NT2/D1 (cell line): ENCODE measurements at regions not wholly inside any gene's neighbourhood (a gene's known extent, or its start where the extent isn't known, plus 50 kb on each side); places are given as distances from the start of the nearest gene placed in this dataset.

Experiments
- SUZ12 ChIP-seq: IDR thresholded peaks from 2 replicates; pipeline ENCODE4 v1.6.1; 2011; ENCODE audit not compliant: insufficient read length, insufficient read depth; ENCODE audit errors: extremely low read depth
- YY1 ChIP-seq: IDR thresholded peaks from 2 replicates; pipeline ENCODE4 v1.6.1; 2011; ENCODE audit not compliant: insufficient read length, insufficient read depth
- ZNF274 ChIP-seq: IDR thresholded peaks from 2 replicates; pipeline ENCODE4 v1.6.1; 2011; ENCODE audit warnings: mild to moderate bottlenecking, low read depth, low read length

DNA sequence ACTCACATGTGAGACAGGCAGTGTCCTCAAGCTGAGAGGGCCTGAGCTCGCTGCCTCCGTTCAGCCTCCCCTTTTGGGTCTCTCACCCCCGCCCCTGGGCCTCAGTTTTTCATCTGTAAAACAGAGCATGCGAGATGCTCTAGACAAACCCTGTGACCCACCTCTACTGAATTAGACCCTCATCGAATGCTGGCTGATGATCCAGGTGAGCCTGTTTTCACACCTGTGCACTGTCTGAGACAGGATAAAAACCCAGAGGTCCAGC is 102.1 kb downstream of the PDGFA start:
- TF ChIP-seq YY1 = no peak
- TF ChIP-seq SUZ12 = no peak
- TF ChIP-seq ZNF274 = no peak
